GM19452 (cell line): ENCODE measurements at regions not wholly inside any gene's neighbourhood (a gene's known extent, or its start where the extent isn't known, plus 50 kb on each side); places are given as distances from the start of the nearest gene placed in this dataset.

Experiments used
- ATAC-seq: cut with Tn5 transposase; IDR thresholded peaks from one replicate; pipeline ENCODE4 v1.9.1; 2021; ENCODE audit not compliant: unreplicated experiment

- no peak for ATAC-seq
These were observed 160.6 kb upstream of the SHB start for GRCh38 chr9:38229504-38230155.

- ATAC-seq, result no peak
These were observed 160.1 kb upstream of the SHB start for GRCh38 chr9:38229104-38229500.

- ATAC-seq, result no peak
These were observed 159.5 kb upstream of the SHB start for GRCh38 chr9:38228331-38229103.

GRCh38 chr9:38227656-38228055, 158.6 kb upstream of the SHB start:
- ATAC-seq, result no peak

GRCh38 chr9:38227061-38227540, 158.1 kb upstream of the SHB start:
- no peak for ATAC-seq

- no peak for ATAC-seq
These were observed 157.5 kb upstream of the SHB start for GRCh38 chr9:38226491-38226951.

- ATAC-seq, result no peak
These were observed 155.9 kb upstream of the SHB start for GRCh38 chr9:38224941-38225340.

- ATAC-seq, result no peak
These were observed 147.5 kb upstream of the SHB start for GRCh38 chr9:38216572-38216971.

DNA sequence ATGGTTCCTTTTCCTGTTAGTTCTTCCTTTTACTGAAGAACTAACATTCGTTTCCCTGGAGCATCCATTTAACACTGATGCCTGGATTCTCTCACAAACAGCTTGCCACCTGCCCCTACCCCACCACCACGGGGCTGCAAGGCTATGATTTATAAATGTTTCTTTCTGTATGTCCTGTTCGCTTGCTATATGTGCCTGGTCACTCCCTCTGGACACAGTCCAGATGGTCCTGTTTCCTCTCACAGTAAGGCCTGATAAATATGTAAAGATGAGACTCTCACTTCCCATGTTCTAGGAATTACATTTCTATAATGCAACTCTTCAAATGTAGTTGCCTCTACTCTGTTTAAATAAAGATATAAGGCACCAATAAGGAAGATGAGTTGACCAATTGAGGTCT, 146.4 kb upstream of the SHB start:
- ATAC-seq, result no peak

- no peak for ATAC-seq
These were observed 145.4 kb upstream of the SHB start for GRCh38 chr9:38214432-38214831.

DNA sequence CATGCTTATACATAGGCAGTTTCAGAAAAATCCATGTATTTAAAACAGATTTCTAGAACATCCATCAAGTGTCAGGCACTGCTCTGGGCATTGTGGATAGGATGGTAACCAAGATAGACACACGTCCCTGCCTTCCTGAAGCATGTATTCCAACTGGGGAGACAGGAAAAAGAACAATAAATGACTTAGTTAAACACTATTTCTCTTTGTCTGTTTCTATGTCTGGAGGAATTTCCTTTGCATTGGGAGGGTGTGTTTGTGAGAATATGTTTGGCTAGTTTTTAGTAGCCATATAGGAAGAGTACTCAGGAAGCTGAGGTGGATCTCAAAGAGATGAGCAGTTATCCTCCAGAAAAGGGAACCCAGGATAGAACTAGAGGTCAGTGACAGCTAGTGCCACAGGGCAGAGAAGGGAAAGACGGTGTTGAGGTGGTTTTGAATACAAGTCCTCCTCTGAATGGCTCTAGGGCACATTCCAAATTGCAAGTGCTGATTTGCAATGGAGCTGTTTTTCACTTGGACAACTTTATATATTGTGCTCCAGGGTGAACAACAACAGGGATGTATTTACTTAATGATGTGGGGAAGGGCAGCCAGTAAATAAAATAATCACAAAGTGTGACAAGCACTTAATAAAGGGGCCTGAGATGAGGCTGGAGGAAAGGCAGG, 144.7 kb upstream of the SHB start:
- ATAC-seq, result no peak

- no peak for ATAC-seq
These were observed 143.0 kb upstream of the SHB start for GRCh38 chr9:38212016-38212415.

DNA sequence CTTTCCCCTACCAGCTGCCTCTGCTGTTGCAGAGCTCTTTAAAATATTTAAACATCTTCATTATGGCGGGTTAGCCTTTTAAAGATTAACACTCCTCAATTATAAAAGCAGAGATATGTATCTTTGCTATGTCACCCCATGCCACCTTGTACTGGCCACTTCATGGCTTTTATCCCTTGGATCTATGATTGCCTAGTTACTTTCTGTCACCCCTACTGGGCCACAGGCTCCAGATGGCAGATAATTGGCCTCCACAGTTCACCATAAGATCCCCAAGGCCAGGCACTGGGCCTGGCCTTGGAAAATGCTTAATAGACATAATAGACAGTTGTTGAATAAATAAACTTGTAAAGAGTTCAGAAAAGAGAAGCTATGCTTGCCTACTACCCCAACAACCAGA, 142.0 kb upstream of the SHB start:
- ATAC-seq, result no peak

- no peak for ATAC-seq
These were observed 139.3 kb upstream of the SHB start for GRCh38 chr9:38208206-38208901.

- ATAC-seq, result no peak
These were observed 138.3 kb upstream of the SHB start for GRCh38 chr9:38207247-38207778.

DNA sequence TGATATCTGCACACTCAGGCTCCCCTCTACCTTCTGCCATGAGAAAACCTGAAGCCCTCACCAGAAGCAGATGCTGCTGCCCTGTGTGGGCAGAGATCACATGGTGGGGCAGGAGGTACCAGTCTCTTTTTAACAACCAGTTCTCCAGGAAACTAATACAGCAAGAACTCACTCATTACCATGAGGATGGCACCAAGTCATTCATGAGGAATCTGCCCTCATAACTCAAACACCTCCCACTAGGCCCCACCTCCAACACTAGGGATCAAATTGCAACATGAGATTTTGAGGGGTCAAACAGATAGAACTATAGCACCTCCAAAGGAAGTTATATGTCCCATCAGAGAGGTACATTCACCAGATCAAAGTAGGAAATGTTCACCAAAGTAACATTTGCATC, 136.3 kb upstream of the SHB start:
- ATAC-seq, result no peak

GRCh38 chr9:38202336-38202938, 133.4 kb upstream of the SHB start:
- ATAC-seq, result no peak

- ATAC-seq, result no peak
These were observed 132.8 kb upstream of the SHB start for GRCh38 chr9:38201844-38202243.

- no peak for ATAC-seq
These were observed 131.4 kb upstream of the SHB start for GRCh38 chr9:38200431-38200830.

GRCh38 chr9:38198140-38198539, 129.1 kb upstream of the SHB start:
- no peak for ATAC-seq

DNA sequence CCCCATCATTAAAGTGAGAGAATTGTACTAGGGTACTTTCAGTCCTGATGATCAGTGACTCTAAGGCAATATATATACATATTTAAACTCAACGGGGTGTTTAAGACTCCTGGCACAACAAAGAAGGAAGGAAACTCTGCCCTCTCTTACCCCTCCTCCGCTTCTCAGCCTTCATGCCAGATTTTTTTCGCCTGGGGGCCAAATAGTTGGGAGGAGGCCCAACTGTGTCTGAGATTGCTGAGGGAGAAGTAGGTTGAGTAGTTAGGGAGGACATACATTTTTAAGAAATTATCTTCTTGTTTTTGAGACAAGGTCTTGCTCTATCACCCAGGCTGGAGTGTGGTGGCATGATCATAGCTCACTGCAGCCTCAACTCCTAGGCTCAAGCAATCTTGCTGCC, 127.7 kb upstream of the SHB start:
- ATAC-seq, result no peak
